ENCODE measurements at regions not wholly inside any gene's neighbourhood (a gene's known extent, or its start where the extent isn't known, plus 50 kb on each side); places are given as distances from the start of the nearest gene placed in this dataset.

- TF ChIP-seq TOX (CRISPR knock-in tag; IDR thresholded peaks at IDR 0.05; ENCODE audit: borderline replicate concordance) (no peak), ARNTL (CRISPR knock-in tag; IDR thresholded peaks at IDR 0.05; ENCODE audit: borderline replicate concordance, low read depth) (no peak), ZFP3 (CRISPR knock-in tag; IDR thresholded peaks at IDR 0.05) (no peak), GLIS3 (CRISPR knock-in tag; IDR thresholded peaks at IDR 0.05) (no peak), ZFP30 (CRISPR knock-in tag; IDR thresholded peaks at IDR 0.05) (no peak), TSHZ2 (CRISPR knock-in tag; IDR thresholded peaks at IDR 0.05) (no peak), ZC3H10 (CRISPR knock-in tag; IDR thresholded peaks at IDR 0.05) (no peak)
Measured at GRCh38 chr15:60083318-60083717, 79.2 kb downstream of the FOXB1 start (continued).

GRCh38 chr15:60086681-60087429 is 82.7 kb downstream of the FOXB1 start:
- ATAC-seq, result no peak
- TF ChIP-seq TOX (CRISPR knock-in tag; IDR thresholded peaks at IDR 0.05; ENCODE audit: borderline replicate concordance) (no peak), ZNF8 (CRISPR knock-in tag; IDR thresholded peaks at IDR 0.05) (no peak), CSRNP3 (CRISPR knock-in tag; IDR thresholded peaks at IDR 0.05) (no peak), PPARA (CRISPR knock-in tag; IDR thresholded peaks at IDR 0.05; ENCODE audit: borderline replicate concordance) (no peak), CSDC2 (CRISPR knock-in tag; IDR thresholded peaks at IDR 0.05) (no peak), ESRRG (CRISPR knock-in tag; IDR thresholded peaks at IDR 0.05) (no peak), OSR1 (CRISPR knock-in tag; IDR thresholded peaks at IDR 0.05) (no peak), ARNTL (CRISPR knock-in tag; IDR thresholded peaks at IDR 0.05; ENCODE audit: borderline replicate concordance, low read depth) (no peak), ZNF565 (CRISPR knock-in tag; conservative IDR thresholded peaks at IDR 0.05; ENCODE audit: low read depth) (no peak), PATZ1 (CRISPR knock-in tag; IDR thresholded peaks at IDR 0.05; ENCODE audit: borderline replicate concordance) (no peak)

GRCh38 chr15:60087561-60087960 is 83.5 kb downstream of the FOXB1 start:
- TF ChIP-seq ZNF565 (CRISPR knock-in tag; conservative IDR thresholded peaks at IDR 0.05; ENCODE audit: low read depth), result no peak
- ATAC-seq, result no peak

- ATAC-seq, result no peak
- no peak for TF ChIP-seq ISL1 (CRISPR knock-in tag; IDR thresholded peaks at IDR 0.05)
- no peak for TF ChIP-seq POU6F1 (CRISPR knock-in tag; IDR thresholded peaks at IDR 0.05; ENCODE audit: borderline replicate concordance, low read depth)
- TF ChIP-seq PPARA (CRISPR knock-in tag; IDR thresholded peaks at IDR 0.05; ENCODE audit: borderline replicate concordance), result no peak
- TF ChIP-seq ARNTL (CRISPR knock-in tag; IDR thresholded peaks at IDR 0.05; ENCODE audit: borderline replicate concordance, low read depth), result no peak
- TF ChIP-seq ZNF565 (CRISPR knock-in tag; conservative IDR thresholded peaks at IDR 0.05; ENCODE audit: low read depth), result no peak
- TF ChIP-seq PATZ1 (CRISPR knock-in tag; IDR thresholded peaks at IDR 0.05; ENCODE audit: borderline replicate concordance), result no peak
- no peak for TF ChIP-seq OSR1 (CRISPR knock-in tag; IDR thresholded peaks at IDR 0.05)
Measured at GRCh38 chr15:60090747-60091146, 86.6 kb downstream of the FOXB1 start.
